Erythroblast (primary cell): ENCODE measurements at regions not wholly inside any gene's neighbourhood (a gene's known extent, or its start where the extent isn't known, plus 50 kb on each side); places are given as distances from the start of the nearest gene placed in this dataset.

Experiments used
- GATA1 ChIP-seq: IDR thresholded peaks from 2 replicates; pipeline ENCODE4 v1.6.1; 2011; ENCODE audit warnings: low read depth, mild to moderate bottlenecking, control low read depth, low read length, moderate library complexity
- POLR2A ChIP-seq: IDR thresholded peaks from 2 replicates; pipeline ENCODE4 v1.6.1; 2011; ENCODE audit warnings: mild to moderate bottlenecking, low read length

- no peak for TF ChIP-seq POLR2A
- TF ChIP-seq GATA1 = no peak
These were observed 670.7 kb upstream of the CITED2 start for GRCh38 chr6:140045116-140045515.
